Neural cell (in vitro differentiated cells): ENCODE measurements at regions not wholly inside any gene's neighbourhood (a gene's known extent, or its start where the extent isn't known, plus 50 kb on each side); places are given as distances from the start of the nearest gene placed in this dataset.

Experiments used
- H2AFZ ChIP-seq: fragments of 200-600, 300-800 bp; sonication (generic), shearing (Covaris generic); 2 replicates; pipeline ENCODE4 v1.6.0; 2014; ENCODE audit warnings: low read depth, mild to moderate bottlenecking, antibody characterized with exemption, low read length, moderate library complexity
- H3F3A ChIP-seq: fragments of 200-600 bp; shearing (Covaris generic); 2 replicates; pipeline ENCODE4 v1.6.1; 2016; ENCODE audit warnings: mild to moderate bottlenecking, moderate library complexity, mixed read lengths, antibody characterized with exemption, low read length; ENCODE audit not compliant: insufficient read depth, poor library complexity, severe bottlenecking
- H3K27ac ChIP-seq: fragments of 200-600, 300-800 bp; sonication (generic), shearing (Covaris generic); 2 replicates; pipeline ENCODE4 v1.5.1; 2014; ENCODE audit warnings: mild to moderate bottlenecking, low read length, moderate library complexity
- H3K27me3 ChIP-seq: fragments of 300-800, 200-600 bp; sonication (generic), shearing (Covaris generic); 2 replicates; pipeline ENCODE4 v1.6.0; 2014; ENCODE audit warnings: mild to moderate bottlenecking, low read depth, low read length, moderate library complexity; ENCODE audit not compliant: insufficient read depth
- H3K36me3 ChIP-seq: fragments of 300-800, 200-600 bp; sonication (generic), shearing (Covaris generic); 2 replicates; pipeline ENCODE4 v1.5.1; 2014; ENCODE audit warnings: mild to moderate bottlenecking, antibody characterized with exemption, low read length, moderate library complexity; ENCODE audit not compliant: insufficient read depth
- H3K4me2 ChIP-seq: fragments of 300-800, 200-600 bp; sonication (generic), shearing (Covaris generic); 2 replicates; pipeline ENCODE4 v1.6.0; 2014; ENCODE audit warnings: mild to moderate bottlenecking, low read length
- H3K4me3 ChIP-seq: fragments of 300-800, 200-600 bp; sonication (generic), shearing (Covaris generic); 2 replicates; pipeline ENCODE4 v1.5.1; 2014; ENCODE audit warnings: mild to moderate bottlenecking, low read length, moderate library complexity
- H3K79me2 ChIP-seq: fragments of 200-600 bp; shearing (Covaris generic); replicated peaks from 2 replicates; pipeline ENCODE4 v1.6.0; 2014; ENCODE audit warnings: mild to moderate bottlenecking, low read length, moderate library complexity; ENCODE audit not compliant: insufficient read depth
- H3K9ac ChIP-seq: fragments of 300-800, 200-600 bp; sonication (generic), shearing (Covaris generic); 2 replicates; pipeline ENCODE4 v1.6.1; 2016; ENCODE audit warnings: mild to moderate bottlenecking, low read length, mixed read lengths
- H3K9me2 ChIP-seq: fragments of 200-600 bp; shearing (Covaris generic); 2 replicates; pipeline ENCODE4 v1.6.1; 2016; ENCODE audit warnings: mild to moderate bottlenecking, low read length, mixed read lengths; ENCODE audit not compliant: insufficient read depth
- H3K9me3 ChIP-seq: fragments of 200-600, 300-800 bp; sonication (generic), shearing (Covaris generic); 2 replicates; pipeline ENCODE4 v1.6.1; 2016; ENCODE audit warnings: mild to moderate bottlenecking, mixed run types, low read length, moderate library complexity, mixed read lengths
- H4K20me1 ChIP-seq: fragments of 200-600 bp; shearing (Covaris generic); 2 replicates; pipeline ENCODE4 v1.6.1; 2016; ENCODE audit warnings: mild to moderate bottlenecking, mixed run types; ENCODE audit not compliant: insufficient read depth
- CTCF ChIP-seq: fragments of 450-650 bp; IDR thresholded peaks from 2 replicates; pipeline ENCODE4 v1.5.1; 2014; ENCODE audit warnings: antibody characterized with exemption, mild to moderate bottlenecking, moderate library complexity; ENCODE audit not compliant: poor library complexity, severe bottlenecking
- EP300 ChIP-seq: fragments of 450-650 bp; conservative IDR thresholded peaks from 2 replicates; pipeline ENCODE4 v1.6.1; 2014; ENCODE audit warnings: antibody characterized with exemption, mild to moderate bottlenecking, moderate library complexity; ENCODE audit not compliant: poor library complexity, severe bottlenecking
- EZH2 ChIP-seq: fragments of 200-600, 300-800 bp; shearing (Covaris generic), sonication (generic); IDR thresholded peaks from 2 replicates; pipeline ENCODE4 v1.6.1; 2014; ENCODE audit warnings: antibody characterized with exemption, low read length, borderline replicate concordance, mild to moderate bottlenecking; ENCODE audit not compliant: insufficient read depth, poor library complexity, severe bottlenecking
- MXI1 ChIP-seq: fragments of 450-650 bp; conservative IDR thresholded peaks from 2 replicates; pipeline ENCODE4 v1.6.1; 2014; ENCODE audit warnings: antibody characterized with exemption, mild to moderate bottlenecking; ENCODE audit not compliant: poor library complexity, severe bottlenecking
- POLR2AphosphoS5 ChIP-seq: IDR thresholded peaks from 2 replicates; pipeline ENCODE4 v1.6.1; 2012
- RAD21 ChIP-seq: fragments of 450-650 bp; conservative IDR thresholded peaks from 2 replicates; pipeline ENCODE4 v1.6.1; 2014; ENCODE audit warnings: antibody characterized with exemption, mild to moderate bottlenecking, moderate library complexity
- REST ChIP-seq: IDR thresholded peaks from 2 replicates; pipeline ENCODE4 v1.6.1; 2012; ENCODE audit warnings: borderline replicate concordance
- SMC3 ChIP-seq: fragments of 450-650 bp; conservative IDR thresholded peaks from 2 replicates; pipeline ENCODE4 v1.6.1; 2014; ENCODE audit warnings: antibody characterized with exemption, mild to moderate bottlenecking, moderate library complexity; ENCODE audit not compliant: poor library complexity
- TAF1 ChIP-seq: IDR thresholded peaks from 2 replicates; pipeline ENCODE4 v1.6.1; 2012; ENCODE audit warnings: low read depth

- Histone ChIP-seq H3K27me3 (no peaks in the 10 kb centered on the region), H3K9me2 (no peaks in the 10 kb centered on the region), H3K27ac (no peak overlapping the region), H4K20me1 (no peaks in the 10 kb centered on the region), H3F3A (no peaks in the 10 kb centered on the region), H3K36me3 (no peaks in the 10 kb centered on the region), H2AFZ (no peak overlapping the region), H3K9me3 (no peaks in the 10 kb centered on the region), H3K9ac (no peak overlapping the region), H3K4me3 (no peak overlapping the region), H3K79me2 (no peaks in the 10 kb centered on the region), H3K4me2 (no peak overlapping the region)
- TF ChIP-seq MXI1: no peak
- TF ChIP-seq POLR2AphosphoS5: no peak
- TF ChIP-seq REST: no peak
- TF ChIP-seq SMC3: no peak
- no peak for TF ChIP-seq EP300
- TF ChIP-seq RAD21: no peak
- no peak for TF ChIP-seq EZH2
- no peak for TF ChIP-seq CTCF
- no peak for TF ChIP-seq TAF1
Measured at GRCh38 chr2:100667801-100668200, 105.0 kb downstream of the PDCL3 start.

- H3K36me3 ChIP-seq: no peaks in the 10 kb centered on the region
- no peak overlapping the region for H3K9ac ChIP-seq
- H3K9me2 ChIP-seq: no peaks in the 10 kb centered on the region
- TF ChIP-seq EP300 (no peak), EZH2 (no peak), TAF1 (no peak), MXI1 (no peak), CTCF (no peak), RAD21 (no peak), POLR2AphosphoS5 (no peak)
- no peaks in the 10 kb centered on the region for H3K79me2 ChIP-seq
- no peaks in the 10 kb centered on the region for H4K20me1 ChIP-seq
- no peak overlapping the region for H2AFZ ChIP-seq
- no peak overlapping the region for H3K27ac ChIP-seq
- H3F3A ChIP-seq: no peaks in the 10 kb centered on the region
- no peaks in the 10 kb centered on the region for H3K27me3 ChIP-seq
- H3K4me2 ChIP-seq: no peak overlapping the region
- no peaks in the 10 kb centered on the region for H3K9me3 ChIP-seq
- H3K4me3 ChIP-seq: no peak overlapping the region
Measured at GRCh38 chr2:100670232-100670631, 107.4 kb downstream of the PDCL3 start.
